ENCODE measurements at regions not wholly inside any gene's neighbourhood (a gene's known extent, or its start where the extent isn't known, plus 50 kb on each side); places are given as distances from the start of the nearest gene placed in this dataset.

DNA sequence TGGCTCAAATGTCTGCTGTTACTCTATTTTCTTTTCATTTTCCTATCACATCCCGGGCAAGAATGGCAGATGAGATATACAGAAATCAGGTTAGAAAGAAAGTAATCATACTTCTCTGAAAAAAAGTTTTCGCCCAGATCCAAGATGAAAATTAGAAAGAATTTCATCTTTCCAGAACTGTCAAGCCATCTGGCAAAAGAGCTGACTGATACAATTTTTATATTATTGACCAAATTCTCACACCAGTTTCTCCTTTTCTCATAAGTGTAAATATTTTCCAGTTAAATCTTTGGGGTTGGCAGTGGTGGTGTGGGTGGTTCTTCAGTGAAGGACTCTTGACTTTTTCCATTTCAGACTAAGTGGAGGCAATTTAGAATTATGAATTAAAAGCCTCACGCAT, 371.9 kb downstream of the CD83 start:
- TF ChIP-seq, protein P1, sequence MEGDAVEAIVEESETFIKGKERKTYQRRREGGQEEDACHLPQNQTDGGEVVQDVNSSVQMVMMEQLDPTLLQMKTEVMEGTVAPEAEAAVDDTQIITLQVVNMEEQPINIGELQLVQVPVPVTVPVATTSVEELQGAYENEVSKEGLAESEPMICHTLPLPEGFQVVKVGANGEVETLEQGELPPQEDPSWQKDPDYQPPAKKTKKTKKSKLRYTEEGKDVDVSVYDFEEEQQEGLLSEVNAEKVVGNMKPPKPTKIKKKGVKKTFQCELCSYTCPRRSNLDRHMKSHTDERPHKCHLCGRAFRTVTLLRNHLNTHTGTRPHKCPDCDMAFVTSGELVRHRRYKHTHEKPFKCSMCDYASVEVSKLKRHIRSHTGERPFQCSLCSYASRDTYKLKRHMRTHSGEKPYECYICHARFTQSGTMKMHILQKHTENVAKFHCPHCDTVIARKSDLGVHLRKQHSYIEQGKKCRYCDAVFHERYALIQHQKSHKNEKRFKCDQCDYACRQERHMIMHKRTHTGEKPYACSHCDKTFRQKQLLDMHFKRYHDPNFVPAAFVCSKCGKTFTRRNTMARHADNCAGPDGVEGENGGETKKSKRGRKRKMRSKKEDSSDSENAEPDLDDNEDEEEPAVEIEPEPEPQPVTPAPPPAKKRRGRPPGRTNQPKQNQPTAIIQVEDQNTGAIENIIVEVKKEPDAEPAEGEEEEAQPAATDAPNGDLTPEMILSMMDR (IDR thresholded peaks at IDR 0.05; ENCODE audit: low read length), result no peak
- TF ChIP-seq EZH2 (optimal IDR thresholded peaks at IDR 0.05; ENCODE audit: low read depth, low read length), result no peak
- no peak for TF ChIP-seq EZH2phosphoT487 (IDR thresholded peaks at IDR 0.05; ENCODE audit: low read length)

All from MM.1S (cell line).